Spleen (tissue), 11 donors: ENCODE measurements at regions not wholly inside any gene's neighbourhood (a gene's known extent, or its start where the extent isn't known, plus 50 kb on each side); places are given as distances from the start of the nearest gene placed in this dataset.
"Not testable (repeated sequence)": the region's sequence is repeated elsewhere in the genome, so short reads cannot be mapped to it uniquely, and the experiment has no call there.

Experiments
- DNase-seq: peaks from one replicate; pipeline ENCODE4 v3.0.0-alpha.2; 2020
- H3K27ac ChIP-seq, 8 donors: fragments of 200-600 bp; sonication (generic) in 7 of 8; 1 replicate in 4 of 8; 2 replicates in 4 of 8; pipeline versions ENCODE4 v1.5.0 to v1.8.0; 2016 to 2021; ENCODE audit warnings: inconsistent platforms in 4 of 8, mild to moderate bottlenecking in 4 of 8, moderate library complexity in 1 of 8
- H3K27me3 ChIP-seq, 7 donors: fragments of 200-600 bp; sonication (generic) in 6 of 7; replicated peaks in 1 of 7; 1 replicate in 4 of 7; 2 replicates in 3 of 7; pipeline versions ENCODE4 v1.5.0 to v1.8.0; 2016 to 2021; ENCODE audit warnings: inconsistent platforms in 3 of 7, mild to moderate bottlenecking in 1 of 7
- H3K36me3 ChIP-seq, 6 donors: fragments of 200-600 bp; sonication (generic) in 5 of 6; 1 replicate in 4 of 6; 2 replicates in 2 of 6; pipeline versions ENCODE4 v1.5.0 to v1.8.0; 2016 to 2021; ENCODE audit warnings: inconsistent platforms in 2 of 6
- H3K4me1 ChIP-seq, 6 donors: fragments of 200-600 bp; sonication (generic) in 5 of 6; 1 replicate in 3 of 6; 2 replicates in 3 of 6; pipeline versions ENCODE4 v1.5.0 to v1.8.0; 2016 to 2021; ENCODE audit warnings: inconsistent platforms in 3 of 6
- H3K4me3 ChIP-seq, 8 donors: fragments of 200-600 bp; sonication (generic) in 7 of 8; 1 replicate in 4 of 8; 2 replicates in 4 of 8; pipeline versions ENCODE4 v1.5.0 to v1.8.0; 2016 to 2021; ENCODE audit warnings: inconsistent platforms in 4 of 8, mild to moderate bottlenecking in 4 of 8, moderate library complexity in 2 of 8
- H3K9me3 ChIP-seq, 8 donors: fragments of 200-600 bp; sonication (generic) in 7 of 8; 1 replicate in 4 of 8; 2 replicates in 4 of 8; pipeline versions ENCODE4 v1.5.0 to v1.8.0; 2016 to 2021; ENCODE audit warnings: inconsistent platforms in 4 of 8
- POLR2A ChIP-seq, 3 donors: fragments of 450-650 bp; IDR thresholded peaks; one replicate each; pipeline ENCODE4 v1.5.1; 2017; ENCODE audit warnings: antibody characterized with exemption in 3 of 3, mild to moderate bottlenecking in 1 of 3
- POLR2AphosphoS5 ChIP-seq, 3 donors: sonication (generic); formaldehyde crosslinking; IDR thresholded peaks; one replicate each; pipeline ENCODE4 v1.5.1; 2017; ENCODE audit warnings: antibody characterized with exemption in 3 of 3
- WGBS, 5 donors: extraction: QIAGEN DNeasy Blood & Tissue Kit in 3 of 5; methylation state at CpG; one replicate each; pipeline versions ENCODE4 v1.1.5 to v1.1.7; 2013 to 2018; 5-methylcytosine and 5-hydroxymethylcytosine counted together
- intact Hi-C: fragments of 100-400 bp; cut with DNase I; formaldehyde crosslinking; loops from one replicate; pipeline ENCODE4 v1.15.0; 2023; ENCODE audit warnings: low total_unique reads
- TF ChIP-seq, protein P1 (sequence below), 11 experiments: fragments of 200-600 bp in 7 of 11; fragments of 450-650 bp in 4 of 11; sonication (generic) in 4 of 11; IDR thresholded peaks in 8 of 11; conservative IDR thresholded peaks in 3 of 11; 1 replicate in 7 of 11; 2 replicates in 4 of 11; pipeline versions ENCODE4 v1.4.0 to v1.8.0; 2016 to 2021; ENCODE audit warnings: antibody characterized with exemption in 11 of 11, inconsistent platforms in 4 of 11, mild to moderate bottlenecking in 1 of 11
- donor health status: healthy with polysubstance abuse.
- donor health status: DM: no; HTN: no; CAD: no; lungs with moderate emphysema.
- donor health status: DM: no; HTN: no; CAD: no.
- donor health status: Bipolar disorder and iron deficiency.
- donor health status: healthy.
- donor health status: DM: no; HTN: no; CAD: no.
- donor health status: DM: yes; HTN: yes; CAD: no.

DNA sequence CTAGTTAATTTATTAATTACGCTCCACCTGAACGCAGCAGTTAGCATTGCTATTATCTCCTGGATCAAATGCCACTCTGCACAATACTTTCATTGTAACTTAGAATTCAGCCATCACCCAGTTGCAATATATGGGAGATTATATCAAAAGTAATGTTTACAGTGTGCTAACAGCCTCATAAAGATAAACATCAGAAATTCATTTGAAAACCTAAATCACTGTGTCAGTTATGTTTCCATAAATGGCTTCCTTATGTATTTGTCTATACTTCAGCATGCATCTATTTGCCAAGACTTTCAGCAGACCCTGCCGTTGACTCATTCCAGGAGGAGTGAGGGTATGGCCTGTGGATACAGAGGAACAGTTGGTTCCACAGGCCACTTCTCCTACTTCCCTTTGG is 300.1 kb downstream of the TFAP2B start:
- no peak for DNase-seq
- Histone ChIP-seq H3K9me3 (peaks cover 0 to 3% (median 0%) of the 10 kb centered on the region in 8 donors), H3K27me3 (no peaks in the 10 kb centered on the region), H3K4me3 (no peak overlapping the region), H3K27ac (no peak overlapping the region), H3K4me1 (no peaks in the 10 kb centered on the region), H3K36me3 (no peaks in the 10 kb centered on the region)
- TF ChIP-seq POLR2A (IDR thresholded peaks at IDR 0.05) (no peak), POLR2AphosphoS5 (IDR thresholded peaks at IDR 0.05) (no peak)
- TF ChIP-seq, protein P1, sequence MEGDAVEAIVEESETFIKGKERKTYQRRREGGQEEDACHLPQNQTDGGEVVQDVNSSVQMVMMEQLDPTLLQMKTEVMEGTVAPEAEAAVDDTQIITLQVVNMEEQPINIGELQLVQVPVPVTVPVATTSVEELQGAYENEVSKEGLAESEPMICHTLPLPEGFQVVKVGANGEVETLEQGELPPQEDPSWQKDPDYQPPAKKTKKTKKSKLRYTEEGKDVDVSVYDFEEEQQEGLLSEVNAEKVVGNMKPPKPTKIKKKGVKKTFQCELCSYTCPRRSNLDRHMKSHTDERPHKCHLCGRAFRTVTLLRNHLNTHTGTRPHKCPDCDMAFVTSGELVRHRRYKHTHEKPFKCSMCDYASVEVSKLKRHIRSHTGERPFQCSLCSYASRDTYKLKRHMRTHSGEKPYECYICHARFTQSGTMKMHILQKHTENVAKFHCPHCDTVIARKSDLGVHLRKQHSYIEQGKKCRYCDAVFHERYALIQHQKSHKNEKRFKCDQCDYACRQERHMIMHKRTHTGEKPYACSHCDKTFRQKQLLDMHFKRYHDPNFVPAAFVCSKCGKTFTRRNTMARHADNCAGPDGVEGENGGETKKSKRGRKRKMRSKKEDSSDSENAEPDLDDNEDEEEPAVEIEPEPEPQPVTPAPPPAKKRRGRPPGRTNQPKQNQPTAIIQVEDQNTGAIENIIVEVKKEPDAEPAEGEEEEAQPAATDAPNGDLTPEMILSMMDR (IDR thresholded peaks at IDR 0.05 in 8 of 11, conservative IDR thresholded peaks at IDR 0.05 in 3 of 11): no peak
- intact Hi-C loops: no loop called here
- WGBS, 5 donors: 86 to 94% (median 91%) methylated on average over 3 of the region's 3 CpGs

- no peak for TF ChIP-seq POLR2A (IDR thresholded peaks at IDR 0.05)
- no peak for TF ChIP-seq POLR2AphosphoS5 (IDR thresholded peaks at IDR 0.05)
- TF ChIP-seq, protein P1 (IDR thresholded peaks at IDR 0.05 in 8 of 11, conservative IDR thresholded peaks at IDR 0.05 in 3 of 11): no peak
- H3K27me3 ChIP-seq: no peaks in the 10 kb centered on the region
Measured at GRCh38 chr6:51120016-51120415, 301.3 kb downstream of the TFAP2B start.

GRCh38 chr6:51121380-51121976 is 302.8 kb downstream of the TFAP2B start:
- H3K27me3 ChIP-seq, DNase-seq, intact Hi-C loops, H3K9me3 ChIP-seq, H3K4me1 ChIP-seq, H3K27ac ChIP-seq, H3K4me3 ChIP-seq, H3K36me3 ChIP-seq: not testable (repeated sequence)
- WGBS, 5 donors: 80 to 91% (median 89%) methylated on average over 22 of the region's 22 CpGs

More at GRCh38 chr6:51120016-51120415, 301.3 kb downstream of the TFAP2B start:
- H3K4me1 ChIP-seq: no peaks in the 10 kb centered on the region
- H3K9me3 ChIP-seq: peaks cover 0 to 3% (median 0%) of the 10 kb centered on the region in 8 donors
- 85 to 89% (median 86%) methylated on average over 3 of the region's 3 CpGs for WGBS, 5 donors
- intact Hi-C loops: no loop called here
- H3K4me3 ChIP-seq: no peak overlapping the region
- no peaks in the 10 kb centered on the region for H3K36me3 ChIP-seq
- H3K27ac ChIP-seq: no peak overlapping the region
- no peak for DNase-seq

- H3K36me3 ChIP-seq: no peaks in the 10 kb centered on the region
Measured at GRCh38 chr6:51129043-51129442, 310.4 kb downstream of the TFAP2B start.

More at GRCh38 chr6:51129043-51129442, 310.4 kb downstream of the TFAP2B start:
- intact Hi-C loops: no loop called here
- TF ChIP-seq POLR2AphosphoS5 (IDR thresholded peaks at IDR 0.05) (no peak), POLR2A (IDR thresholded peaks at IDR 0.05) (no peak)
- TF ChIP-seq, protein P1 (IDR thresholded peaks at IDR 0.05 in 8 of 11, conservative IDR thresholded peaks at IDR 0.05 in 3 of 11): no peak
- Histone ChIP-seq H3K27me3 (no peaks in the 10 kb centered on the region), H3K4me1 (no peaks in the 10 kb centered on the region), H3K27ac (no peak overlapping the region), H3K9me3 (peaks cover 0 to 17% (median 9%) of the 10 kb centered on the region in 8 donors), H3K4me3 (no peak overlapping the region)
- no peak for DNase-seq
